ENCODE measurements at regions not wholly inside any gene's neighbourhood (a gene's known extent, or its start where the extent isn't known, plus 50 kb on each side); places are given as distances from the start of the nearest gene placed in this dataset.

GRCh38 chr2:236743039-236743920 lies 173.7 kb downstream of the ACKR3 start:
- ChIA-PET POLR2A (no interaction called here), CTCF (interaction anchor here (1.3 to 2.5 kb wide), 5 partner anchors 24 to 282 kb away, joined by 3 to 7 read pairs (median 4); no protein-coding TSS in a partner anchor)
- Histone ChIP-seq H3K27me3 (ENCODE audit: control insufficient read depth, insufficient read depth, low read length) (peaks cover 20% of the 10 kb centered on the region), H3K36me3 (ENCODE audit: control insufficient read depth, insufficient read depth, low read length) (no peaks in the 10 kb centered on the region), H3K4me3 (ENCODE audit: low read depth, low read length) (no peak overlapping the region)
- peak; percentile 81 for DNase-seq (ENCODE audit: low read depth)
- no peak for TF ChIP-seq CTCF (IDR thresholded peaks at IDR 0.05; ENCODE audit: insufficient read depth, low read depth, low read length)

GRCh38 chr2:236743921-236744280 lies 174.3 kb downstream of the ACKR3 start:
- ChIA-PET CTCF (interaction anchor here (1.0 to 2.5 kb wide), 7 partner anchors 12 to 282 kb away, joined by 3 to 7 read pairs (median 3); partner anchors contain the start of gene ACKR3), POLR2A (no interaction called here)
- H3K36me3 ChIP-seq (ENCODE audit: control insufficient read depth, insufficient read depth, low read length): no peaks in the 10 kb centered on the region
- TF ChIP-seq CTCF (IDR thresholded peaks at IDR 0.05; ENCODE audit: insufficient read depth, low read depth, low read length): no peak
- no peak for DNase-seq (ENCODE audit: low read depth)
- peaks cover 18% of the 10 kb centered on the region for H3K27me3 ChIP-seq (ENCODE audit: control insufficient read depth, insufficient read depth, low read length)
- H3K4me3 ChIP-seq (ENCODE audit: low read depth, low read length): no peak overlapping the region

GRCh38 chr2:236744281-236744705 lies 174.7 kb downstream of the ACKR3 start:
- Histone ChIP-seq H3K27me3 (ENCODE audit: control insufficient read depth, insufficient read depth, low read length) (peaks cover 16% of the 10 kb centered on the region), H3K36me3 (ENCODE audit: control insufficient read depth, insufficient read depth, low read length) (no peaks in the 10 kb centered on the region), H3K4me3 (ENCODE audit: low read depth, low read length) (no peak overlapping the region)
- DNase-seq (ENCODE audit: low read depth): peak; percentile 98
- ChIA-PET POLR2A (interaction anchor here (0.6 kb wide), 2 partner anchors 98 to 256 kb away, joined by 3 to 12 read pairs; no protein-coding TSS in a partner anchor), CTCF (interaction anchor here (1.0 to 2.5 kb wide), 7 partner anchors 12 to 281 kb away, joined by 3 to 7 read pairs (median 3); partner anchors contain the start of gene ACKR3)
- TF ChIP-seq CTCF (IDR thresholded peaks at IDR 0.05; ENCODE audit: insufficient read depth, low read depth, low read length): no peak

GRCh38 chr2:236744716-236745115 lies 175.1 kb downstream of the ACKR3 start:
- ChIA-PET POLR2A (interaction anchor here (0.6 kb wide), 2 partner anchors 98 to 256 kb away, joined by 3 to 12 read pairs; no protein-coding TSS in a partner anchor), CTCF (interaction anchor here (1.0 to 2.5 kb wide), 5 partner anchors 13 to 281 kb away, joined by 3 to 7 read pairs (median 3); partner anchors contain the start of gene ACKR3)
- Histone ChIP-seq H3K36me3 (ENCODE audit: control insufficient read depth, insufficient read depth, low read length) (no peaks in the 10 kb centered on the region), H3K4me3 (ENCODE audit: low read depth, low read length) (no peak overlapping the region), H3K27me3 (ENCODE audit: control insufficient read depth, insufficient read depth, low read length) (peaks cover 12% of the 10 kb centered on the region)
- DNase-seq (ENCODE audit: low read depth): no peak
- TF ChIP-seq CTCF (IDR thresholded peaks at IDR 0.05; ENCODE audit: insufficient read depth, low read depth, low read length): no peak
